ENCODE measurements at regions not wholly inside any gene's neighbourhood (a gene's known extent, or its start where the extent isn't known, plus 50 kb on each side); places are given as distances from the start of the nearest gene placed in this dataset.

DNA sequence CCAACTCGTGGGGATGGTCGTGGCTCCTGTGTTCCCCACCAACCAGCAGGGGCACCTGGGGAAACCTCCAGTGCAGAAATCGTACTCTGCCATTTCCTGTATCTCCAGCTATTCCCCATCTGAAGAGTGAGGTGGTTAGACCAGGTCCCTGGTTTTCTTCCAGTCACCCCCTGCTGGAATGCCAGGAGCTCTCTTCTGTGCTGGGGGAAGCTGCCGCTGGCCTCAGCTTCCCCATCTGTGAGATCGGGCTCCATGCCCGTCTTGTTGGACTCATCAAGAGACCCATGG lies 119.7 kb downstream of the INHBB start (continued):
- no peak for TF ChIP-seq GABPA (IDR thresholded peaks at IDR 0.05; ENCODE audit: low read depth, low read length)
- no peak for TF ChIP-seq GABPA (CRISPR knock-in tag; IDR thresholded peaks at IDR 0.05; ENCODE audit: low read depth)
- 0 out of 2 replicates have a peak, but pooled peaks have one; percentile 60 for TF ChIP-seq ZNF30 (CRISPR knock-in tag; IDR thresholded peaks at IDR 0.05)
- TF ChIP-seq, protein P1, sequence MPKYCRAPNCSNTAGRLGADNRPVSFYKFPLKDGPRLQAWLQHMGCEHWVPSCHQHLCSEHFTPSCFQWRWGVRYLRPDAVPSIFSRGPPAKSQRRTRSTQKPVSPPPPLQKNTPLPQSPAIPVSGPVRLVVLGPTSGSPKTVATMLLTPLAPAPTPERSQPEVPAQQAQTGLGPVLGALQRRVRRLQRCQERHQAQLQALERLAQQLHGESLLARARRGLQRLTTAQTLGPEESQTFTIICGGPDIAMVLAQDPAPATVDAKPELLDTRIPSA (CRISPR knock-in tag; IDR thresholded peaks at IDR 0.05; ENCODE audit: borderline replicate concordance): no peak
- no peak for TF ChIP-seq ZNF383 (CRISPR knock-in tag; IDR thresholded peaks at IDR 0.05; ENCODE audit: borderline replicate concordance)
- 0 out of 2 replicates have a peak, but pooled peaks have one; percentile 12 for TF ChIP-seq ZNF33A (CRISPR knock-in tag; IDR thresholded peaks at IDR 0.05; ENCODE audit: borderline replicate concordance)
- peak; percentile 93; the same call in 1 of the 2 replicates for TF ChIP-seq POLR2G (IDR thresholded peaks at IDR 0.05; ENCODE audit: low read depth, low read length)
- no peak for TF ChIP-seq RFX1 (IDR thresholded peaks at IDR 0.05)
- TF ChIP-seq ZNF768 (CRISPR knock-in tag; IDR thresholded peaks at IDR 0.05): no peak
- TF ChIP-seq CHCHD3 (CRISPR knock-in tag; IDR thresholded peaks at IDR 0.05): no peak
- no peak for TF ChIP-seq RXRB (CRISPR knock-in tag; IDR thresholded peaks at IDR 0.05; ENCODE audit: borderline replicate concordance)
- no peak for TF ChIP-seq SMAD3 (CRISPR knock-in tag; IDR thresholded peaks at IDR 0.05)
- TF ChIP-seq ZNF629 (CRISPR knock-in tag; conservative IDR thresholded peaks at IDR 0.05): peak; percentile 83
- TF ChIP-seq, protein P2, sequence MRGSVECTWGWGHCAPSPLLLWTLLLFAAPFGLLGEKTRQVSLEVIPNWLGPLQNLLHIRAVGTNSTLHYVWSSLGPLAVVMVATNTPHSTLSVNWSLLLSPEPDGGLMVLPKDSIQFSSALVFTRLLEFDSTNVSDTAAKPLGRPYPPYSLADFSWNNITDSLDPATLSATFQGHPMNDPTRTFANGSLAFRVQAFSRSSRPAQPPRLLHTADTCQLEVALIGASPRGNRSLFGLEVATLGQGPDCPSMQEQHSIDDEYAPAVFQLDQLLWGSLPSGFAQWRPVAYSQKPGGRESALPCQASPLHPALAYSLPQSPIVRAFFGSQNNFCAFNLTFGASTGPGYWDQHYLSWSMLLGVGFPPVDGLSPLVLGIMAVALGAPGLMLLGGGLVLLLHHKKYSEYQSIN (CRISPR knock-in tag; IDR thresholded peaks at IDR 0.05; ENCODE audit: borderline replicate concordance): no peak
- TF ChIP-seq, protein P3, sequence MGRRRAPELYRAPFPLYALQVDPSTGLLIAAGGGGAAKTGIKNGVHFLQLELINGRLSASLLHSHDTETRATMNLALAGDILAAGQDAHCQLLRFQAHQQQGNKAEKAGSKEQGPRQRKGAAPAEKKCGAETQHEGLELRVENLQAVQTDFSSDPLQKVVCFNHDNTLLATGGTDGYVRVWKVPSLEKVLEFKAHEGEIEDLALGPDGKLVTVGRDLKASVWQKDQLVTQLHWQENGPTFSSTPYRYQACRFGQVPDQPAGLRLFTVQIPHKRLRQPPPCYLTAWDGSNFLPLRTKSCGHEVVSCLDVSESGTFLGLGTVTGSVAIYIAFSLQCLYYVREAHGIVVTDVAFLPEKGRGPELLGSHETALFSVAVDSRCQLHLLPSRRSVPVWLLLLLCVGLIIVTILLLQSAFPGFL (CRISPR knock-in tag; IDR thresholded peaks at IDR 0.05): no peak
- peak; percentile 62; the same call in 1 of the 2 replicates for TF ChIP-seq PHF8 (CRISPR knock-in tag; IDR thresholded peaks at IDR 0.05)
- TF ChIP-seq, protein P4, sequence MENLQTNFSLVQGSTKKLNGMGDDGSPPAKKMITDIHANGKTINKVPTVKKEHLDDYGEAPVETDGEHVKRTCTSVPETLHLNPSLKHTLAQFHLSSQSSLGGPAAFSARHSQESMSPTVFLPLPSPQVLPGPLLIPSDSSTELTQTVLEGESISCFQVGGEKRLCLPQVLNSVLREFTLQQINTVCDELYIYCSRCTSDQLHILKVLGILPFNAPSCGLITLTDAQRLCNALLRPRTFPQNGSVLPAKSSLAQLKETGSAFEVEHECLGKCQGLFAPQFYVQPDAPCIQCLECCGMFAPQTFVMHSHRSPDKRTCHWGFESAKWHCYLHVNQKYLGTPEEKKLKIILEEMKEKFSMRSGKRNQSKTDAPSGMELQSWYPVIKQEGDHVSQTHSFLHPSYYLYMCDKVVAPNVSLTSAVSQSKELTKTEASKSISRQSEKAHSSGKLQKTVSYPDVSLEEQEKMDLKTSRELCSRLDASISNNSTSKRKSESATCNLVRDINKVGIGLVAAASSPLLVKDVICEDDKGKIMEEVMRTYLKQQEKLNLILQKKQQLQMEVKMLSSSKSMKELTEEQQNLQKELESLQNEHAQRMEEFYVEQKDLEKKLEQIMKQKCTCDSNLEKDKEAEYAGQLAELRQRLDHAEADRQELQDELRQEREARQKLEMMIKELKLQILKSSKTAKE (CRISPR knock-in tag; IDR thresholded peaks at IDR 0.05; ENCODE audit: borderline replicate concordance): no peak
- TF ChIP-seq, protein P5, sequence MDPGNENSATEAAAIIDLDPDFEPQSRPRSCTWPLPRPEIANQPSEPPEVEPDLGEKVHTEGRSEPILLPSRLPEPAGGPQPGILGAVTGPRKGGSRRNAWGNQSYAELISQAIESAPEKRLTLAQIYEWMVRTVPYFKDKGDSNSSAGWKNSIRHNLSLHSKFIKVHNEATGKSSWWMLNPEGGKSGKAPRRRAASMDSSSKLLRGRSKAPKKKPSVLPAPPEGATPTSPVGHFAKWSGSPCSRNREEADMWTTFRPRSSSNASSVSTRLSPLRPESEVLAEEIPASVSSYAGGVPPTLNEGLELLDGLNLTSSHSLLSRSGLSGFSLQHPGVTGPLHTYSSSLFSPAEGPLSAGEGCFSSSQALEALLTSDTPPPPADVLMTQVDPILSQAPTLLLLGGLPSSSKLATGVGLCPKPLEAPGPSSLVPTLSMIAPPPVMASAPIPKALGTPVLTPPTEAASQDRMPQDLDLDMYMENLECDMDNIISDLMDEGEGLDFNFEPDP (CRISPR knock-in tag; conservative IDR thresholded peaks at IDR 0.05): 0 out of 2 replicates have a peak, but pooled peaks have one; percentile 84
- TF ChIP-seq, protein P6, sequence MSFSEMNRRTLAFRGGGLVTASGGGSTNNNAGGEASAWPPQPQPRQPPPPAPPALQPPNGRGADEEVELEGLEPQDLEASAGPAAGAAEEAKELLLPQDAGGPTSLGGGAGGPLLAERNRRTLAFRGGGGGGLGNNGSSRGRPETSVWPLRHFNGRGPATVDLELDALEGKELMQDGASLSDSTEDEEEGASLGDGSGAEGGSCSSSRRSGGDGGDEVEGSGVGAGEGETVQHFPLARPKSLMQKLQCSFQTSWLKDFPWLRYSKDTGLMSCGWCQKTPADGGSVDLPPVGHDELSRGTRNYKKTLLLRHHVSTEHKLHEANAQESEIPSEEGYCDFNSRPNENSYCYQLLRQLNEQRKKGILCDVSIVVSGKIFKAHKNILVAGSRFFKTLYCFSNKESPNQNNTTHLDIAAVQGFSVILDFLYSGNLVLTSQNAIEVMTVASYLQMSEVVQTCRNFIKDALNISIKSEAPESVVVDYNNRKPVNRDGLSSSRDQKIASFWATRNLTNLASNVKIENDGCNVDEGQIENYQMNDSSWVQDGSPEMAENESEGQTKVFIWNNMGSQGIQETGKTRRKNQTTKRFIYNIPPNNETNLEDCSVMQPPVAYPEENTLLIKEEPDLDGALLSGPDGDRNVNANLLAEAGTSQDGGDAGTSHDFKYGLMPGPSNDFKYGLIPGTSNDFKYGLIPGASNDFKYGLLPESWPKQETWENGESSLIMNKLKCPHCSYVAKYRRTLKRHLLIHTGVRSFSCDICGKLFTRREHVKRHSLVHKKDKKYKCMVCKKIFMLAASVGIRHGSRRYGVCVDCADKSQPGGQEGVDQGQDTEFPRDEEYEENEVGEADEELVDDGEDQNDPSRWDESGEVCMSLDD (CRISPR knock-in tag; IDR thresholded peaks at IDR 0.05; ENCODE audit: borderline replicate concordance): no peak
- 0 out of 2 replicates have a peak, but pooled peaks have one; percentile 14 for TF ChIP-seq BRD4 (CRISPR knock-in tag; IDR thresholded peaks at IDR 0.05)
- TF ChIP-seq ZNF468 (CRISPR knock-in tag; IDR thresholded peaks at IDR 0.05): 0 out of 2 replicates have a peak, but pooled peaks have one; percentile 56
- TF ChIP-seq REL (CRISPR knock-in tag; conservative IDR thresholded peaks at IDR 0.05): peak; percentile 28; the same call in 1 of the 2 replicates
- TF ChIP-seq CHD2 (IDR thresholded peaks at IDR 0.05; ENCODE audit: low read depth, low read length): no peak
